ENCODE measurements at regions not wholly inside any gene's neighbourhood (a gene's known extent, or its start where the extent isn't known, plus 50 kb on each side); places are given as distances from the start of the nearest gene placed in this dataset.
"Not testable (repeated sequence)": the region's sequence is repeated elsewhere in the genome, so short reads cannot be mapped to it uniquely, and the experiment has no call there.

- intact Hi-C loops (cut with DNase I): no loop called here
- Histone ChIP-seq H3K4me1 (replicated peaks in 1 of 2) (no peaks in the 10 kb centered on the region), H3K36me3 (replicated peaks in 1 of 2) (no peaks in the 10 kb centered on the region), H3K9me3 (replicated peaks in 1 of 3) (peaks cover 0 to 9% (median 6%) of the 10 kb centered on the region in 3 donors), H3K4me3 (no peak overlapping the region), H3K27ac (no peak overlapping the region), H3K27me3 (no peaks in the 10 kb centered on the region)
- no peak for DNase-seq
- TF ChIP-seq POLR2A (IDR thresholded peaks at IDR 0.05) (no peak), CTCF (IDR thresholded peaks at IDR 0.05) (no peak)
- 80 to 89% (median 86%) methylated on average over 2 of the region's 2 CpGs for WGBS, 4 donors
Observed at GRCh38 chr2:144983107-144983506, 463.2 kb upstream of the ZEB2 start.

- no peak for DNase-seq
- H3K4me3 ChIP-seq: no peak overlapping the region
- H3K4me1 ChIP-seq (replicated peaks in 1 of 2): no peaks in the 10 kb centered on the region
- no peak overlapping the region for H3K27ac ChIP-seq
- H3K27me3 ChIP-seq: no peaks in the 10 kb centered on the region
- TF ChIP-seq POLR2A (IDR thresholded peaks at IDR 0.05): no peak
- no peak for TF ChIP-seq CTCF (IDR thresholded peaks at IDR 0.05)
- no peaks in the 10 kb centered on the region for H3K36me3 ChIP-seq (replicated peaks in 1 of 2)
- peaks cover 0 to 9% (median 6%) of the 10 kb centered on the region in 3 donors for H3K9me3 ChIP-seq (replicated peaks in 1 of 3)
- 47 to 59% (median 52%) methylated on average over 2 of the region's 2 CpGs for WGBS, 4 donors
- intact Hi-C loops (cut with DNase I): no loop called here
Observed at GRCh38 chr2:144982481-144982880, 462.6 kb upstream of the ZEB2 start.

- intact Hi-C loops (cut with DNase I): no loop called here
- Histone ChIP-seq H3K9me3 (replicated peaks in 1 of 3) (no peaks in the 10 kb centered on the region), H3K27me3 (no peaks in the 10 kb centered on the region), H3K4me3 (no peak overlapping the region), H3K36me3 (replicated peaks in 1 of 2) (no peaks in the 10 kb centered on the region), H3K4me1 (replicated peaks in 1 of 2) (no peaks in the 10 kb centered on the region), H3K27ac (no peak overlapping the region)
- TF ChIP-seq POLR2A (IDR thresholded peaks at IDR 0.05): no peak
- 74 to 97% (median 91%) methylated on average over 3 of the region's 3 CpGs for WGBS, 4 donors
- no peak for DNase-seq
Observed at GRCh38 chr2:144975881-144976280, 456.0 kb upstream of the ZEB2 start.

GRCh38 chr2:144972676-144973075, 452.8 kb upstream of the ZEB2 start:
- Histone ChIP-seq H3K9me3 (replicated peaks in 1 of 3) (no peaks in the 10 kb centered on the region), H3K27ac (no peak overlapping the region), H3K36me3 (replicated peaks in 1 of 2) (no peaks in the 10 kb centered on the region), H3K27me3 (no peaks in the 10 kb centered on the region), H3K4me1 (replicated peaks in 1 of 2) (no peaks in the 10 kb centered on the region), H3K4me3 (no peak overlapping the region)
- DNase-seq: no peak
- intact Hi-C loops (cut with DNase I): no loop called here
- 75 to 86% (median 82%) methylated on average over 3 of the region's 3 CpGs for WGBS, 4 donors
- no peak for TF ChIP-seq POLR2A (IDR thresholded peaks at IDR 0.05)
- no peak for TF ChIP-seq CTCF (IDR thresholded peaks at IDR 0.05)

GRCh38 chr2:144971786-144972335, 451.9 kb upstream of the ZEB2 start:
- Histone ChIP-seq H3K4me3 (no peak overlapping the region), H3K9me3 (replicated peaks in 1 of 3) (no peaks in the 10 kb centered on the region), H3K27ac (no peak overlapping the region), H3K4me1 (replicated peaks in 1 of 2) (no peaks in the 10 kb centered on the region), H3K36me3 (replicated peaks in 1 of 2) (no peaks in the 10 kb centered on the region), H3K27me3 (no peaks in the 10 kb centered on the region)
- intact Hi-C loops (cut with DNase I): no loop called here
- no peak for DNase-seq
- TF ChIP-seq POLR2A (IDR thresholded peaks at IDR 0.05): no peak
- no peak for TF ChIP-seq CTCF (IDR thresholded peaks at IDR 0.05)
- 84 to 87% (median 86%) methylated on average over 6 of the region's 6 CpGs for WGBS, 4 donors

GRCh38 chr2:144970410-144970809, 450.5 kb upstream of the ZEB2 start:
- H3K9me3 ChIP-seq (replicated peaks in 1 of 3); DNase-seq; H3K27ac ChIP-seq; H3K36me3 ChIP-seq (replicated peaks in 1 of 2); H3K4me1 ChIP-seq (replicated peaks in 1 of 2); H3K27me3 ChIP-seq; H3K4me3 ChIP-seq; intact Hi-C loops (cut with DNase I): not testable (repeated sequence)
- WGBS, 4 donors: 83 to 100% (median 88%) methylated on average over 1 of the region's 1 CpG

- intact Hi-C loops (cut with DNase I); H3K9me3 ChIP-seq (replicated peaks in 1 of 3); H3K27me3 ChIP-seq; DNase-seq; H3K4me1 ChIP-seq (replicated peaks in 1 of 2); H3K4me3 ChIP-seq; H3K36me3 ChIP-seq (replicated peaks in 1 of 2); H3K27ac ChIP-seq: not testable (repeated sequence)
- WGBS, 4 donors: 75 to 100% (median 89%) methylated on average over 1 of the region's 1 CpG
Observed at GRCh38 chr2:144969564-144969963, 449.6 kb upstream of the ZEB2 start.
